ENCODE measurements at regions not wholly inside any gene's neighbourhood (a gene's known extent, or its start where the extent isn't known, plus 50 kb on each side); places are given as distances from the start of the nearest gene placed in this dataset.

GRCh38 chr10:27451054-27451453, 53.0 kb upstream of the RAB18 start:
- DNase-seq, result no peak

- no peak for DNase-seq
Observed at GRCh38 chr10:27450225-27450624, 53.9 kb upstream of the RAB18 start.

GRCh38 chr10:27449571-27449970, 54.5 kb upstream of the RAB18 start:
- DNase-seq, result no peak

GRCh38 chr10:27448921-27449320, 55.2 kb upstream of the RAB18 start:
- DNase-seq, result no peak

- no peak for DNase-seq
Observed at GRCh38 chr10:27447540-27447939, 56.6 kb upstream of the RAB18 start.

GRCh38 chr10:27446091-27446918, 57.8 kb upstream of the RAB18 start:
- peak; percentile 47 to 67 for DNase-seq

- DNase-seq, result no peak
Observed at GRCh38 chr10:27445070-27445469, 59.0 kb upstream of the RAB18 start.

- no peak for DNase-seq
Observed at GRCh38 chr10:27440478-27440877, 63.6 kb upstream of the RAB18 start.

- DNase-seq, result no peak
Observed at GRCh38 chr10:27440021-27440420, 64.1 kb upstream of the RAB18 start.

GRCh38 chr10:27439101-27439500, 65.0 kb upstream of the RAB18 start:
- DNase-seq, result no peak

- DNase-seq, result no peak
Observed at GRCh38 chr10:27437775-27438174, 66.3 kb upstream of the RAB18 start.

- no peak for DNase-seq
Observed at GRCh38 chr10:27436710-27437109, 67.4 kb upstream of the RAB18 start.

GRCh38 chr10:27433976-27434375, 70.1 kb upstream of the RAB18 start:
- DNase-seq, result no peak

- DNase-seq, result no peak
Observed at GRCh38 chr10:27426948-27427467, 77.1 kb upstream of the RAB18 start.

- no peak for DNase-seq
Observed at GRCh38 chr10:27413831-27414348, 90.2 kb upstream of the RAB18 start.

GRCh38 chr10:27413387-27413786, 90.7 kb upstream of the RAB18 start:
- no peak for DNase-seq

- no peak for DNase-seq
Observed at GRCh38 chr10:27410153-27410552, 94.0 kb upstream of the RAB18 start.

GRCh38 chr10:27407271-27407670, 96.8 kb upstream of the RAB18 start:
- DNase-seq, result no peak

GRCh38 chr10:27399871-27400270, 104.2 kb upstream of the RAB18 start:
- no peak for DNase-seq

- DNase-seq, result no peak
Observed at GRCh38 chr10:27393961-27394360, 110.1 kb upstream of the RAB18 start.

- no peak for DNase-seq
Observed at GRCh38 chr10:27392606-27393005, 111.5 kb upstream of the RAB18 start.

GRCh38 chr10:27391916-27392315, 112.2 kb upstream of the RAB18 start:
- no peak for DNase-seq

GRCh38 chr10:27391325-27391724, 112.8 kb upstream of the RAB18 start:
- DNase-seq, result no peak

- DNase-seq, result no peak
Observed at GRCh38 chr10:27390681-27391080, 113.4 kb upstream of the RAB18 start.

All from right lung (tissue), 2 donors.